Choroid plexus epithelial cell (primary cell): ENCODE measurements at regions not wholly inside any gene's neighbourhood (a gene's known extent, or its start where the extent isn't known, plus 50 kb on each side); places are given as distances from the start of the nearest gene placed in this dataset.

Source experiments
- DNase-seq: peaks from one replicate; pipeline ENCODE4 v3.0.0-alpha.2; 2010; ENCODE audit warnings: low read depth
- H3K4me3 ChIP-seq: 2 replicates; pipeline ENCODE4 v1.5.1; 2011; ENCODE audit warnings: low read depth, mild to moderate bottlenecking, control low read depth, low read length, moderate library complexity
- CTCF ChIP-seq: conservative IDR thresholded peaks from 2 replicates; pipeline ENCODE4 v1.5.1; 2011; ENCODE audit warnings: low read depth, mild to moderate bottlenecking, control low read depth, inconsistent platforms, low read length, moderate library complexity

DNA sequence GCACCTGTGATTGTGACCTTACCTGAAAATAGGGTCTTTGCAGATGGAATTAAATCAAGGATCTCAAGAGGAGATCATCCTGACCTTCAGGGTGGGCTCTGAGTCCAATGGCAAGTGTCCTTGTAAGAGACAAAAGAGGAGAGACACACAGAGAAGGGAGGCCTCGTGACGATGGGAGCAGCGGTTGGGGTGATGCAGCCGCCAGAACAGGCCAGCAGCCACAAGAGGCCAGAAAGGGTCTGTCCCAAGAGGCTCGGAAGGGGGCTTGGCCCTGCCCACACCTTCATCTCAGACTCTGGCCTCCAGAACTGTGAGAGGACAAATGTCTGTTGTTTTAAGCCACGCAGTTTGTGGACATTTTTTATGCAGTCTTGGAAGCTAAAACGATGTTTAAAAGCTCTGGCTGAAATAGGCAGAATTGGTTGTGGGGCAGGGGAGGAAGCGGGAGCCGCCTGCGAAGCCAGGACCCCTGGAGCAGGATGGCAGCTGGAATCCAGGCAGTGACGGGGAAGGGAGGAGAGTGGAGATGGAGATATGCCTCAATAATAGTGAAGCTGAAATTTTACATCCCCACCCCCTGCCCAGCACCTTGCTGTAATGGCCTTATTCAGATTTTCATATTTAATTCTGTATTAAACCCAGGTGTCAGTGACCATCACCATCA lies 216.4 kb downstream of the ANKRD60 start:
- no peak for DNase-seq
- no peak overlapping the region for H3K4me3 ChIP-seq
- no peak for TF ChIP-seq CTCF

- no peak for TF ChIP-seq CTCF
- H3K4me3 ChIP-seq, result no peak overlapping the region
- no peak for DNase-seq
Measured at GRCh38 chr20:58011106-58011946, 217.1 kb downstream of the ANKRD60 start.

- no peak for TF ChIP-seq CTCF
- no peak overlapping the region for H3K4me3 ChIP-seq
- DNase-seq, result no peak
Measured at GRCh38 chr20:58010666-58011065, 217.8 kb downstream of the ANKRD60 start.

GRCh38 chr20:58010186-58010585 lies 218.3 kb downstream of the ANKRD60 start:
- no peak for TF ChIP-seq CTCF
- no peak for DNase-seq
- no peak overlapping the region for H3K4me3 ChIP-seq

DNA sequence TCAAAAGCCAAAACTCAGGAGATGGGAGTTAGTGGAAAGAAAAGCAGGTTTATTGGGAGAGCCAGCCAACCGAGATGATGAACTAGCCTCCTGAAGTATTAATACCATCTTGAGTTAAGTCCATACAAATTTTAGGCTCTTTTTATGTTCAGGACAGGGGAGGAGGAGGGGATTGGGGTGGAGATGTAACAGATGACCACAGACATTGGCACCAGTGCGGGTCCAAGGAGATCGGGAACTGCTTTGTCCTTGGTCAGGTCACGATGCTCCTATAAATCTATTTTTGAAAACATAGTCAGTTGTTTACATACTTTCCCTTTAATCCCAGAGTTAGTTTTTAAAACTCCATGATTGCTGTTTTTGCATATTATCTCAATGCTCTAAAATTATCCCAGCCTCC lies 219.6 kb downstream of the ANKRD60 start:
- DNase-seq, result no peak
- no peak for TF ChIP-seq CTCF
- no peak overlapping the region for H3K4me3 ChIP-seq

GRCh38 chr20:58008413-58008812 lies 220.0 kb downstream of the ANKRD60 start:
- H3K4me3 ChIP-seq, result no peak overlapping the region
- no peak for DNase-seq
- no peak for TF ChIP-seq CTCF
